Kidney (tissue), 13 donors: ENCODE measurements at regions not wholly inside any gene's neighbourhood (a gene's known extent, or its start where the extent isn't known, plus 50 kb on each side); places are given as distances from the start of the nearest gene placed in this dataset.

Experiments
- DNase-seq, 5 donors: peaks; one replicate each; pipeline ENCODE4 v3.0.0-alpha.2; 2013 to 2020
- FAIRE-seq: peaks from 2 replicates; lab custom pipeline; 2012; peaks lifted over from hg19 to GRCh38; lab: Jason Lieb, UNC
- H3K27ac ChIP-seq, 2 donors: one replicate each; pipeline ENCODE4 v1.7.0; 2013; ENCODE audit warnings: low read depth in 2 of 2, low read length in 2 of 2, inconsistent platforms in 1 of 2
- H3K27me3 ChIP-seq: one replicate; pipeline ENCODE4 v1.7.1; 2013; ENCODE audit warnings: low read length, inconsistent platforms; ENCODE audit not compliant: control insufficient read depth, insufficient read depth
- H3K36me3 ChIP-seq, 3 donors: one replicate each; pipeline versions ENCODE4 v1.7.0 to v1.7.1; 2013; ENCODE audit warnings: low read length in 3 of 3, control low read depth in 1 of 3, inconsistent platforms in 1 of 3; ENCODE audit not compliant: insufficient read depth in 3 of 3, control insufficient read depth in 2 of 3
- H3K4me1 ChIP-seq, 3 donors: one replicate each; pipeline versions ENCODE4 v1.7.0 to v1.7.1; 2013; ENCODE audit warnings: low read length in 3 of 3, inconsistent platforms in 1 of 3, low read depth in 1 of 3; ENCODE audit not compliant: control insufficient read depth in 2 of 3, insufficient read depth in 2 of 3
- H3K4me3 ChIP-seq, 3 donors: one replicate each; pipeline versions ENCODE4 v1.7.0 to v1.8.1; 2013; ENCODE audit warnings: low read length in 3 of 3, control low read depth in 1 of 3, inconsistent platforms in 1 of 3
- H3K9ac ChIP-seq, 3 donors: one replicate each; pipeline versions ENCODE4 v1.7.0 to v1.7.1; 2013; ENCODE audit warnings: low read length in 3 of 3, control low read depth in 1 of 3, inconsistent platforms in 1 of 3
- H3K9me3 ChIP-seq, 3 donors: one replicate each; pipeline versions ENCODE4 v1.7.0 to v1.7.1; 2013; ENCODE audit warnings: low read length in 3 of 3, control low read depth in 1 of 3, inconsistent platforms in 1 of 3; ENCODE audit not compliant: control insufficient read depth in 2 of 3, insufficient read depth in 1 of 3
- CTCF ChIP-seq: IDR thresholded peaks from 3 replicates; pipeline ENCODE4 v1.5.1; 2012; ENCODE audit warnings: mild to moderate bottlenecking, moderate library complexity, borderline replicate concordance; ENCODE audit not compliant: insufficient read depth; ENCODE audit errors: extremely low read depth
- intact Hi-C: fragments of 100-400 bp; cut with DNase I; formaldehyde crosslinking; loops from one replicate; pipeline ENCODE4 v1.11.1; 2022
- donor health status: control.
- donor health status: control.
- donor health status: control.
- donor health status: control.
- donor health status: control.
- donor health status: DM: yes; HTN: yes; CAD: no.
- donor health status: Normal renal cell carcinoma (clear cell type).

- TF ChIP-seq CTCF = no peak
- intact Hi-C loops = no loop called here
- DNase-seq (no peak), FAIRE-seq (no peak)
- Histone ChIP-seq H3K27ac (no peak overlapping the region), H3K9ac (no peak overlapping the region), H3K9me3 (no peaks in the 10 kb centered on the region), H3K4me1 (no peaks in the 10 kb centered on the region), H3K4me3 (no peak overlapping the region), H3K27me3 (no peaks in the 10 kb centered on the region), H3K36me3 (no peaks in the 10 kb centered on the region)
These were observed 647.8 kb downstream of the ANXA1 start for GRCh38 chr9:73799446-73799845.

GRCh38 chr9:73805111-73805510, 653.4 kb downstream of the ANXA1 start:
- no peak for DNase-seq
- Histone ChIP-seq H3K9ac (no peak overlapping the region), H3K27ac (no peak overlapping the region), H3K4me3 (no peak overlapping the region), H3K27me3 (no peaks in the 10 kb centered on the region), H3K4me1 (no peaks in the 10 kb centered on the region), H3K36me3 (no peaks in the 10 kb centered on the region), H3K9me3 (no peaks in the 10 kb centered on the region)
- no peak for FAIRE-seq
- intact Hi-C loops = no loop called here
- TF ChIP-seq CTCF = no peak

- no peaks in the 10 kb centered on the region for H3K4me1 ChIP-seq
- no peak for FAIRE-seq
- DNase-seq = no peak
- no peaks in the 10 kb centered on the region for H3K9me3 ChIP-seq
- H3K27ac ChIP-seq = no peak overlapping the region
- no peaks in the 10 kb centered on the region for H3K36me3 ChIP-seq
- TF ChIP-seq CTCF = no peak
- intact Hi-C loops = no loop called here
- no peak overlapping the region for H3K9ac ChIP-seq
- H3K27me3 ChIP-seq = no peaks in the 10 kb centered on the region
- no peak overlapping the region for H3K4me3 ChIP-seq
These were observed 654.3 kb downstream of the ANXA1 start for GRCh38 chr9:73805853-73806458.

- no peak for TF ChIP-seq CTCF
- intact Hi-C loops = no loop called here
- no peaks in the 10 kb centered on the region for H3K36me3 ChIP-seq
- no peaks in the 10 kb centered on the region for H3K9me3 ChIP-seq
- DNase-seq = no peak
- FAIRE-seq = no peak
- H3K27me3 ChIP-seq = no peaks in the 10 kb centered on the region
- H3K4me1 ChIP-seq = no peaks in the 10 kb centered on the region
- H3K9ac ChIP-seq = no peak overlapping the region
- no peak overlapping the region for H3K4me3 ChIP-seq
- H3K27ac ChIP-seq = no peak overlapping the region
These were observed 655.2 kb downstream of the ANXA1 start for GRCh38 chr9:73806876-73807275.
